ENCODE measurements at regions not wholly inside any gene's neighbourhood (a gene's known extent, or its start where the extent isn't known, plus 50 kb on each side); places are given as distances from the start of the nearest gene placed in this dataset.

DNA sequence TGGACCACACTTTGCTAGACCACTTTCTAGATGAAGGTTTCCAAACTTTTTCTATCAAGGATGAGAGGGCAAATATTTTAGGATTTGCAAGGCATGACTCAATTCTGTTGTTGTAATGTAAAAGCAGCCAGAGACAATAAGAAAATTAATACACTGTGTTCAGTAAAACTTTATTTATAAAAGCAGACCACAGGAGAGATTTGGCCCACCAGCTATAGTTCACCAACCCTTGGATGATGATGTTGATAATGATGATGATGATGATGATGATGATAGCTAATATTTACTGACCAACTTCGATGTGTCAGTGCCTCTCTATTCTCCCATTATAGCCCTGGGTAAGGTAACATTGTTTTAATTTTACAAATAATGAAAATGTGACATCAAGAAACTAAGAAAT lies 156.5 kb downstream of the BTG1 start:
- Histone ChIP-seq H3K4me1 (replicated peaks) (no peaks in the 10 kb centered on the region), H3K36me3 (no peaks in the 10 kb centered on the region), H3K27me3 (replicated peaks; ENCODE audit: insufficient read depth) (no peaks in the 10 kb centered on the region), H3K4me3 (no peak overlapping the region), H3K27ac (no peak overlapping the region), H3K9me3 (no peaks in the 10 kb centered on the region)
- WGBS = 94% methylated on average over 1 of the region's 1 CpG
- intact Hi-C loops (cut with DNase I) = no loop called here
- TF ChIP-seq POLR2AphosphoS5 (IDR thresholded peaks at IDR 0.05) = no peak
- TF ChIP-seq POLR2A (IDR thresholded peaks at IDR 0.05) = no peak
- TF ChIP-seq, protein P1, sequence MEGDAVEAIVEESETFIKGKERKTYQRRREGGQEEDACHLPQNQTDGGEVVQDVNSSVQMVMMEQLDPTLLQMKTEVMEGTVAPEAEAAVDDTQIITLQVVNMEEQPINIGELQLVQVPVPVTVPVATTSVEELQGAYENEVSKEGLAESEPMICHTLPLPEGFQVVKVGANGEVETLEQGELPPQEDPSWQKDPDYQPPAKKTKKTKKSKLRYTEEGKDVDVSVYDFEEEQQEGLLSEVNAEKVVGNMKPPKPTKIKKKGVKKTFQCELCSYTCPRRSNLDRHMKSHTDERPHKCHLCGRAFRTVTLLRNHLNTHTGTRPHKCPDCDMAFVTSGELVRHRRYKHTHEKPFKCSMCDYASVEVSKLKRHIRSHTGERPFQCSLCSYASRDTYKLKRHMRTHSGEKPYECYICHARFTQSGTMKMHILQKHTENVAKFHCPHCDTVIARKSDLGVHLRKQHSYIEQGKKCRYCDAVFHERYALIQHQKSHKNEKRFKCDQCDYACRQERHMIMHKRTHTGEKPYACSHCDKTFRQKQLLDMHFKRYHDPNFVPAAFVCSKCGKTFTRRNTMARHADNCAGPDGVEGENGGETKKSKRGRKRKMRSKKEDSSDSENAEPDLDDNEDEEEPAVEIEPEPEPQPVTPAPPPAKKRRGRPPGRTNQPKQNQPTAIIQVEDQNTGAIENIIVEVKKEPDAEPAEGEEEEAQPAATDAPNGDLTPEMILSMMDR (IDR thresholded peaks at IDR 0.05) = no peak
- no peak for DNase-seq (ENCODE audit: low spot score)

DNA sequence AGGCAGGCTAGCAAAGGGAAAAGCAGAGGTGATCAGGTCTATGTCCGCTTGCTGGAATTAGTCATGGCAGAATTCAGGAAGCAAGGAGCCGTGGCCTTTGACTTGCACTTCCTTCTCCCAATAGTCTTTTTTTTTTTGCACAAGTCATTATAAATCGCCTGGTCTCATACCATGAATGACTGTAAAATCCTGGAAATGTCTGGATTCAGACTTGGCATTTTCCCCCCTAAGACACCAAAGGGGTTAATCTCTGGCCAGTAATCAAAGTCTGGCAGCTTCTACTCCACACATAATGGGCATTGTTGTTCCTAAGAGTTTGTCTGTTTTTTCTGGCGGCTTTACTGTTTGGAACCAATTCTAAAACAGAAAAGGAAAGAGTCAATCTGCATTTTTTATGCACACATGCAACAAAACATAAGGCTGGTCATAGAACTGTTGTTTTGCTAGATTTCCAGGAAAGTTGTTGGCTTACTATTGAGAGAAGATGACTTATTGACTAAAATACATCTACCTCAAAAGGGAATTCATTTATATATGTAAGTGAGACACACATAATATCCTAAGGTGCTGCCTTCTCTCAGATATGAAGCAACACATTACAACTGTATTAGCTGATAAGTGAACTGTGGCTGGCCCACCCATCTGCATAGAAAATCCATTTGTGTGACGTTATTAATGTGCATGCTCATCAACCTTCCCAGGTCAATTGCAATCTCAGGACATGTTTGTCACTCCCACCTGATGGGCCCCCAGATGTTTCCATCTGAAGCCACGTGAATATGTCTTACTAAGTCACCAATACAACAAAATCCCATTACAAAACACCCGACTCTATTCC lies 157.3 kb downstream of the BTG1 start:
- WGBS = 78% methylated on average over 7 of the region's 7 CpGs
- H3K27ac ChIP-seq = no peak overlapping the region
- no peaks in the 10 kb centered on the region for H3K27me3 ChIP-seq (replicated peaks; ENCODE audit: insufficient read depth)
- no peak for TF ChIP-seq POLR2AphosphoS5 (IDR thresholded peaks at IDR 0.05)
- TF ChIP-seq, protein P1 (IDR thresholded peaks at IDR 0.05) = no peak
- TF ChIP-seq POLR2A (IDR thresholded peaks at IDR 0.05) = no peak
- no peaks in the 10 kb centered on the region for H3K9me3 ChIP-seq
- no peaks in the 10 kb centered on the region for H3K36me3 ChIP-seq
- H3K4me1 ChIP-seq (replicated peaks) = no peaks in the 10 kb centered on the region
- DNase-seq (ENCODE audit: low spot score) = no peak
- intact Hi-C loops (cut with DNase I) = no loop called here
- no peak overlapping the region for H3K4me3 ChIP-seq

DNA sequence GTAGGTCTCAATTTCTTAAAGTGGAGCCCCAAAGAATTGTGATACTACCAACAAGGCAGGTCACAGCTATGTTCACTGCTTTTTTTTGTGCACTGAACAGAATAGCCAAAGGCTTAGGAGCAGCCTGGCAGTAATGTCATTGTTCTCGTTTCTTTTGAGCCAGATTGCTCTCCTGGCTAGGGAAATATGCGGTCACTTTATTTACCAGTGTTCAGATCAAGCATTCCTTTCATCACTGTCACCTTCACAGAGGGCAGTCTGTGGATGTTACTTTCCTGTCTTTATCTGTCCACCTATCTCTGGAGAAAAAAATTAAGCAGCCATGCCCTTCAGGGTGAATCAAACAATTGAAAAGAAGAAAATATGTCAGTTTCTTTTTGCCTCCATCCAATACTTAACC lies 159.6 kb downstream of the BTG1 start:
- Histone ChIP-seq H3K9me3 (no peaks in the 10 kb centered on the region), H3K4me1 (replicated peaks) (no peaks in the 10 kb centered on the region), H3K4me3 (no peak overlapping the region), H3K27me3 (replicated peaks; ENCODE audit: insufficient read depth) (no peaks in the 10 kb centered on the region), H3K27ac (no peak overlapping the region), H3K36me3 (no peaks in the 10 kb centered on the region)
- intact Hi-C loops (cut with DNase I) = no loop called here
- no peak for DNase-seq (ENCODE audit: low spot score)
- 29% methylated on average over 2 of the region's 2 CpGs for whole genome bisulfite sequencing
- TF ChIP-seq POLR2AphosphoS5 (IDR thresholded peaks at IDR 0.05) = peak; percentile 18
- no peak for TF ChIP-seq POLR2A (IDR thresholded peaks at IDR 0.05)

DNA sequence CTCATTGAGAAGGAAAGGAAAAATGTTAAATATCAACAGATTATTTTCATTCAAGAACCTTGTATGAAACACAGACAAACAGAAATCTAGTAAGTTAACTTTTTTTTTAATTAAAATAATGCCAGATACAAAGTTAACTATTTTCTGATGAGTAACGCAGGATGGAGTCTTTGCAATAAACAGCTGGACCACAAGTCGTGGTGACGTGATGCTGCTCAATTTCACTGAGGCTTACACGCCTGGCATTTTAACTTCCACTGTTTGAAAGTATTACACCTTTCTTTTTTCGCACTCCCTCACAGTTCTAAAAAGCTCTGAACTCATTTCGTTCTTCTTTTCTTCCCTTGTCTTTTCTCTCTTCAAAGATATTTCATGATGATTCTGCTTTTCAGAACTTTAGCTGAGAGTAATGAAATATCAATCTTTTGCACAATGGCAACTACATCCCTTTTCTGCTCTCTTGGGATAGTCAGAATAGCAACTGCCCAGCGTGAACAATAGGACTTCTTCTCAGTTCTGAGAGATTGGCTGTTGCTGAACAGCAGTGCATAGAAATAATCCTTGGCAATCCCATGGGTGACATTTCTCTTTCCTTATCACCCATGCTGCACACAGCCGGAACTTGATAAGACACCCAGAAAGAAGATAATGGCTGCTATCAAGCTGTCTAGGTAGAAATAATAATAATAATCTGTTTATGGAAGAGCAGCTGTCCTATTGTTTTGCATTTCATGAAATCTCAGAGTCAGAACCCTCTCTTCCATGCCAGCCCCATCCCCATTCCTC lies 160.5 kb downstream of the BTG1 start:
- DNase-seq (ENCODE audit: low spot score) = no peak
- Histone ChIP-seq H3K27me3 (replicated peaks; ENCODE audit: insufficient read depth) (no peaks in the 10 kb centered on the region), H3K4me3 (no peak overlapping the region), H3K36me3 (no peaks in the 10 kb centered on the region), H3K27ac (no peak overlapping the region), H3K9me3 (no peaks in the 10 kb centered on the region), H3K4me1 (replicated peaks) (no peaks in the 10 kb centered on the region)
- intact Hi-C loops (cut with DNase I) = no loop called here
- TF ChIP-seq POLR2A (IDR thresholded peaks at IDR 0.05) = no peak
- TF ChIP-seq, protein P1 (IDR thresholded peaks at IDR 0.05) = no peak
- TF ChIP-seq POLR2AphosphoS5 (IDR thresholded peaks at IDR 0.05) = no peak
- WGBS = 67% methylated on average over 8 of the region's 8 CpGs

DNA sequence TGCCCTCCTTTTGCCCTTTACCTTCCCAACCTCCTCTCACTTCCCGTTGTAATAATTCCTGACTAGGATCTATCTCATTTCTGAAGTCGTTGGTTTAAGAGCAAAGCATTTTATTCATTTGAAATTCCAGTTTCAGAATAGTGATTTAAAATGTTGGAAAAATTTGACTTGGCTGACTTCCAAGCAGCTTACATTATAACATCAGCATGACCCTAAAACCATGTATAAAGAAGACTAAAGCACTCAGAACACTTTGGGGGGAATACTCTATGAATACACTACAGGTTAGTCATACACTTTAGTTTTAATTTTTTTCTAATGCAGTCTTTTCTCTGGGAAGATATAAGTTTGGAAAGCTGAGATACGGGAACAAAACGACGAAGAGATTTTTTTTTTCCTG lies 161.1 kb downstream of the BTG1 start:
- 55% methylated on average over 5 of the region's 5 CpGs for WGBS
- no peak overlapping the region for H3K27ac ChIP-seq
- H3K9me3 ChIP-seq = no peaks in the 10 kb centered on the region
- no peaks in the 10 kb centered on the region for H3K36me3 ChIP-seq
- intact Hi-C loops (cut with DNase I) = no loop called here
- TF ChIP-seq, protein P1 (IDR thresholded peaks at IDR 0.05) = no peak
- TF ChIP-seq POLR2A (IDR thresholded peaks at IDR 0.05) (no peak), POLR2AphosphoS5 (IDR thresholded peaks at IDR 0.05) (no peak)
- H3K27me3 ChIP-seq (replicated peaks; ENCODE audit: insufficient read depth) = no peaks in the 10 kb centered on the region
- H3K4me3 ChIP-seq = no peak overlapping the region
- no peak for DNase-seq (ENCODE audit: low spot score)
- no peaks in the 10 kb centered on the region for H3K4me1 ChIP-seq (replicated peaks)
